SK-N-MC (cell line): ENCODE measurements at regions not wholly inside any gene's neighbourhood (a gene's known extent, or its start where the extent isn't known, plus 50 kb on each side); places are given as distances from the start of the nearest gene placed in this dataset.

Experiments used
- EZH2 ChIP-seq: fragments of 200-600 bp; sonication (generic); IDR thresholded peaks from one replicate; pipeline ENCODE4 v1.6.1; 2017; ENCODE audit warnings: antibody characterized with exemption
- POLR2AphosphoS5 ChIP-seq: IDR thresholded peaks from 2 replicates; pipeline ENCODE4 v1.6.1; 2012; ENCODE audit warnings: mild to moderate bottlenecking, low read depth, low read length, borderline replicate concordance

DNA sequence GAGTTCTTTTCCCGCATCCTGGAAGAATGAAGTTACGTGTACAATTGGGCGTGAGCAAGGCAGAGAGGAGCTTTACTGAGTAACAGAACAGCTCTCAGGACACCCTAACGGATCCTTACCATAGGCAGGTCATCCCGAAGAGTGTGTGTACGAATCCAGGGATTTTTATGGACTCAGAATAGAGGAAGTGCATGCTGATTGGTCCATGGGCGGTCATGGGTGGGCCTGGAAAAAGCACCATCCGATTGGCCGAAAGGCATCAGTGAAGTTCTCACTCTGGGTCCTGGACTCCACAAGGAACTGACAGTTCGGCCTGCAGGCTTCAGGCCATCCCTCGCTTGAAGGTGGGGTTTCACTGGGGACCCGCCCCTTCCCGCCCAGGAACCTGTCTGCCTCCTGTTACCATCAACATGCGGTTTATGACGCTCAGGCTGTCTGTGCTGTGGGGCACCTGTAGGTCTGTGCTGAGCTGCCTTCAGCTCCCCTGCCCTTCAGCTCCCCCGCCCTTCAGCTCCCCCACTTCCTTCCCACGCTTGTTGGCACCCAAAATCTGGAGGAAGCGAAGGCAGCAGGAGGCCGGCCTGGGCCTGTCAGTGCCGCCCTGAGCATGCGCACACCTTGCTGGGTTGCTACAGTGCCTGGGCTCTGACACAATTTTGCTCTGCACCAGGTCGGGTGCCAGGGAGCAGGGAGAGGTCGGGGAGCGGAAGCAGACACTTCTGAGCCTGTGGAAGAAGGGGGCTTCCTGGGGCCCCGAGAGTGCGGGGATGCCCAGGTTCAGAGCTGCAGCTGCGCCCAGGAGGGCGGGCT lies 57.9 kb upstream of the MANEA start:
- TF ChIP-seq EZH2, result no peak
- TF ChIP-seq POLR2AphosphoS5, result no peak
